ENCODE measurements at regions not wholly inside any gene's neighbourhood (a gene's known extent, or its start where the extent isn't known, plus 50 kb on each side); places are given as distances from the start of the nearest gene placed in this dataset.

- intact Hi-C loops (cut with DNase I; ENCODE audit: low total_unique reads) = no loop called here
- WGBS, 2 donors = 96 to 97% methylated on average over 3 of the region's 3 CpGs
Observed at GRCh38 chr4:53784112-53784511, 192.8 kb upstream of the LNX1 start.

DNA sequence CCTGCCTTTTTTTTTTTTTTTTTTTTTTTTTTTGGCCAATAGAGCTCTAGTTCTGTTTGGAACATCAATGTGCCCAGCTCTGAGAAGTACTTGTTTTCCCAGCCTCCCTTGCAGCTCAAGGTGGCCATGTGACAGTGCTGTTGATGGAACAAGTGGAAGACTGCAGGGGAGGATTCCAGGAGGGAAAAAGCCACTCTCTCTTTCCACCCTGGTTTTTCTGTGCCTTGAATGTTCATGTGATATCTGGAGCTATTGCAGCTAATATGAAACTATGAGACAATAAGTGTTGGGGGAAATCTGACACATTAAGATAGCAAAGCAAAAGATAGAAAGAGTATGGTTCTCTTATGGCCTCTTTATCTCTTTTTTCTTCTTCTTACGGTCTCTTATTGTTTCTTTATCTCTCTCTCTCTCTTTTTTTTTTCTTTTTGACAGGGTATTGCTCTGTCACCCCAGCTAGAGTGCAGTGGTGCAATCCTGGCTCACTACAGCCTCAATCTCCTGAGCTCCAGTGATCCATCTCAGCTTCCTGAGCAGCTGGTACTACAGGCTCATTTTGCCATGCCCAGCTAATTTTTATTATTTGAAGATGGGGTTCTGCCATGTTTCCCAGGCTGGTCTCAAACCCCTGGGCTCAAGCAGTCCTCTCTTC is 192.0 kb upstream of the LNX1 start:
- H3K4me3 ChIP-seq = no peak overlapping the region
- no peak for DNase-seq
- peaks cover under 1% of the 10 kb centered on the region for H3K4me1 ChIP-seq
- no peaks in the 10 kb centered on the region for H3K27me3 ChIP-seq
- 0 to 59% methylated on average over 1 of the region's 1 CpG for WGBS, 2 donors
- H3K9me3 ChIP-seq = no peaks in the 10 kb centered on the region
- no peaks in the 10 kb centered on the region for H3K36me3 ChIP-seq (ENCODE audit: low read depth, missing control alignments)
- TF ChIP-seq POLR2A (IDR thresholded peaks at IDR 0.05) = no peak
- TF ChIP-seq, protein P1, sequence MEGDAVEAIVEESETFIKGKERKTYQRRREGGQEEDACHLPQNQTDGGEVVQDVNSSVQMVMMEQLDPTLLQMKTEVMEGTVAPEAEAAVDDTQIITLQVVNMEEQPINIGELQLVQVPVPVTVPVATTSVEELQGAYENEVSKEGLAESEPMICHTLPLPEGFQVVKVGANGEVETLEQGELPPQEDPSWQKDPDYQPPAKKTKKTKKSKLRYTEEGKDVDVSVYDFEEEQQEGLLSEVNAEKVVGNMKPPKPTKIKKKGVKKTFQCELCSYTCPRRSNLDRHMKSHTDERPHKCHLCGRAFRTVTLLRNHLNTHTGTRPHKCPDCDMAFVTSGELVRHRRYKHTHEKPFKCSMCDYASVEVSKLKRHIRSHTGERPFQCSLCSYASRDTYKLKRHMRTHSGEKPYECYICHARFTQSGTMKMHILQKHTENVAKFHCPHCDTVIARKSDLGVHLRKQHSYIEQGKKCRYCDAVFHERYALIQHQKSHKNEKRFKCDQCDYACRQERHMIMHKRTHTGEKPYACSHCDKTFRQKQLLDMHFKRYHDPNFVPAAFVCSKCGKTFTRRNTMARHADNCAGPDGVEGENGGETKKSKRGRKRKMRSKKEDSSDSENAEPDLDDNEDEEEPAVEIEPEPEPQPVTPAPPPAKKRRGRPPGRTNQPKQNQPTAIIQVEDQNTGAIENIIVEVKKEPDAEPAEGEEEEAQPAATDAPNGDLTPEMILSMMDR (IDR thresholded peaks at IDR 0.05) = no peak
- no peak overlapping the region for H3K27ac ChIP-seq
- intact Hi-C loops (cut with DNase I; ENCODE audit: low total_unique reads) = no loop called here

More at GRCh38 chr4:53784112-53784511, 192.8 kb upstream of the LNX1 start:
- no peaks in the 10 kb centered on the region for H3K4me1 ChIP-seq
- DNase-seq = no peak
- no peaks in the 10 kb centered on the region for H3K36me3 ChIP-seq (ENCODE audit: low read depth, missing control alignments)
- TF ChIP-seq, protein P1 (IDR thresholded peaks at IDR 0.05) = no peak
- TF ChIP-seq POLR2A (IDR thresholded peaks at IDR 0.05) = no peak
- no peaks in the 10 kb centered on the region for H3K27me3 ChIP-seq
- no peak overlapping the region for H3K4me3 ChIP-seq
- no peaks in the 10 kb centered on the region for H3K9me3 ChIP-seq
- H3K27ac ChIP-seq = no peak overlapping the region

DNA sequence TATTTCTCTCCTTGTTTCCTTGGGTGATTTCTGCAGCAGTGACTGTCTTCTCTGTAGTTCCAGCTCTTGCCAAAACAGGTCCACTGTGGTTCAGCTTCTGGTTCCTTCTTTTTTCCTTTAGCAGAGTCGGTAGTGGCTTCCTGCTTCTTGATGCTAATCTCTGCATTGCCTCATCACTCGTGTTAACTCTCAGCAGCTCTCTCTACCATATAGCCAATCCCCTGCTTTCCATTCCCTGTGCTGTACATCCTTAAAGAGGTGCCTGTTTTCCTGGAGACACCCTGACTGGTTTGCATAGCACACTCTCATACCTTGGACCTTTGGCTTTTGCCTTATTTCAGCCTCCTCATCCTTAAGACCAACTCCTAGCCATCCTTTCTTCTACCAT is 191.2 kb upstream of the LNX1 start:
- Histone ChIP-seq H3K4me1 (peaks cover 8% of the 10 kb centered on the region), H3K27me3 (no peaks in the 10 kb centered on the region), H3K4me3 (no peak overlapping the region), H3K27ac (peak overlapping the region in 1 of 2 donors; percentile 15), H3K36me3 (ENCODE audit: low read depth, missing control alignments) (no peaks in the 10 kb centered on the region), H3K9me3 (no peaks in the 10 kb centered on the region)
- TF ChIP-seq, protein P1 (IDR thresholded peaks at IDR 0.05) = no peak
- no peak for TF ChIP-seq POLR2A (IDR thresholded peaks at IDR 0.05)
- DNase-seq = no peak
- 19 to 38% methylated on average over 2 of the region's 2 CpGs for WGBS, 2 donors
- intact Hi-C loops (cut with DNase I; ENCODE audit: low total_unique reads) = no loop called here

DNA sequence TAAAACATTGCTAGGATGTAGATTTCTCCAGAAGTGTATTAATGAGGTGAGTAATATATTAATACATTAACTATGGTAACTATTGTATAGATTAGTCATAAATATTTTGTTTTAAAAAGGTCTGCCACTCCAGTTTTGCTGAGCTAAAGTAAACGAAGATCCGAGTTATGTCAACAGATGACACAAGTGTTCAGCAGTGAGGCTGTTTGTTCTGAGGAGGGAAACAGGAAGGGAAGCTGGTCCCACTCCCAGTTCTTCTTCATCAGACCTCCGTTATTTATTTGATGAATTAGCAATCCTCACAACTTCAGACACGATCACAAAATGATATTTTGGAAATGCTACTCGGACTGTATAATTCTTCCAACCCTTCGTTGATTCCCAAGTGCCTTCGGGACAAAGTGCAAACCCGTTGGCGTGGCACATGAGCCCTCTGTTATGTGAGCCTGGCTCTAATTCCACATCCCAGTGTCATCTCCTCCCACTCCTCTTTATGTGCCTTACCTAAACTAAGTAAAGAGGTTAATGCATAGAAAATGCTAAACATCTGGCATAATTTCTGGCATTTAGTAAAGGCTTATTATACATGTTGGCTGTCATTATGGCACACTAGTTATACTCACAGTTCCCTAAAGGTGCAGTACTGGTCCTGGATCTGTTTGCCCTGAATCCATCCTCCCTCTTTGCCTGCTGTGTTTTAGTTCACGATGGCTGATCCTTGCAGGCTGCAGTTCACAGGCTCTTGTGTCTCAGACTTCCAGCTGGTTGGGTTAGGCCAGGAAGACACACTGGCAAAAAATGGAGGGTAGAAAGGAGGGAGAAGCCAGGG is 190.6 kb upstream of the LNX1 start:
- intact Hi-C loops (cut with DNase I; ENCODE audit: low total_unique reads) = no loop called here
- DNase-seq = no peak

More for the DNA sequence above, 190.6 kb upstream of the LNX1 start:
- 50 to 53% methylated on average over 10 of the region's 10 CpGs for WGBS, 2 donors
- Histone ChIP-seq H3K4me1 (peaks cover 14% of the 10 kb centered on the region), H3K4me3 (no peak overlapping the region), H3K36me3 (ENCODE audit: low read depth, missing control alignments) (no peaks in the 10 kb centered on the region), H3K9me3 (no peaks in the 10 kb centered on the region), H3K27me3 (no peaks in the 10 kb centered on the region), H3K27ac (peak overlapping the region in 1 of 2 donors; percentile 15)
- TF ChIP-seq, protein P1 (IDR thresholded peaks at IDR 0.05) = no peak
- no peak for TF ChIP-seq POLR2A (IDR thresholded peaks at IDR 0.05)
